ENCODE measurements at regions not wholly inside any gene's neighbourhood (a gene's known extent, or its start where the extent isn't known, plus 50 kb on each side); places are given as distances from the start of the nearest gene placed in this dataset.

DNA sequence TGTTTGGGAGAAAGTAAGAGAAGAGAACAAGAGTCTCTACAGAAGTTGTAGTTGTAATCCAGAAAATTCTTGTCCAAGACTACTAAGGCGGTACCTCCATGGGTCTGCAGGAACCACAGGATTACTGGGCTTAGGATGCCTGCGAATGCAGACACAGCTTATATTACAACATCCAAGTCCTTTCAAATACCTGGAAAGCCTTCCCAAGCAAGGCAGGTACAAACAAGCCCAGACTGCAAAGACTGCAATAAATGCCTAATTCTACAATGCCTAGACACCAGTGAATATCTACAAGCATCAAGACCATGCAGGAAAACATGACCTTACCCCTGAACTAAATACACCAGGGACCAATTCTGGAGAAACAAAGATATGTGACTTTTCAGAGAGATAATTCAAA lies 178.2 kb downstream of the ARL4A start:
- TF ChIP-seq, protein P1, sequence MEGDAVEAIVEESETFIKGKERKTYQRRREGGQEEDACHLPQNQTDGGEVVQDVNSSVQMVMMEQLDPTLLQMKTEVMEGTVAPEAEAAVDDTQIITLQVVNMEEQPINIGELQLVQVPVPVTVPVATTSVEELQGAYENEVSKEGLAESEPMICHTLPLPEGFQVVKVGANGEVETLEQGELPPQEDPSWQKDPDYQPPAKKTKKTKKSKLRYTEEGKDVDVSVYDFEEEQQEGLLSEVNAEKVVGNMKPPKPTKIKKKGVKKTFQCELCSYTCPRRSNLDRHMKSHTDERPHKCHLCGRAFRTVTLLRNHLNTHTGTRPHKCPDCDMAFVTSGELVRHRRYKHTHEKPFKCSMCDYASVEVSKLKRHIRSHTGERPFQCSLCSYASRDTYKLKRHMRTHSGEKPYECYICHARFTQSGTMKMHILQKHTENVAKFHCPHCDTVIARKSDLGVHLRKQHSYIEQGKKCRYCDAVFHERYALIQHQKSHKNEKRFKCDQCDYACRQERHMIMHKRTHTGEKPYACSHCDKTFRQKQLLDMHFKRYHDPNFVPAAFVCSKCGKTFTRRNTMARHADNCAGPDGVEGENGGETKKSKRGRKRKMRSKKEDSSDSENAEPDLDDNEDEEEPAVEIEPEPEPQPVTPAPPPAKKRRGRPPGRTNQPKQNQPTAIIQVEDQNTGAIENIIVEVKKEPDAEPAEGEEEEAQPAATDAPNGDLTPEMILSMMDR (IDR thresholded peaks at IDR 0.05; ENCODE audit: control insufficient read depth, insufficient read depth, low read depth, low read length, missing control alignments) = no peak
- H3K4me3 ChIP-seq (ENCODE audit: control insufficient read depth, low read depth, low read length) = no peak overlapping the region
- no peak for DNase-seq (ENCODE audit: low read depth)

- DNase-seq (ENCODE audit: low read depth) = no peak
- TF ChIP-seq, protein P1 (IDR thresholded peaks at IDR 0.05; ENCODE audit: control insufficient read depth, insufficient read depth, low read depth, low read length, missing control alignments) = no peak
- H3K4me3 ChIP-seq (ENCODE audit: control insufficient read depth, low read depth, low read length) = no peak overlapping the region
These were observed 178.8 kb downstream of the ARL4A start for GRCh38 chr7:12866207-12866606.

GRCh38 chr7:12868027-12868426 lies 180.6 kb downstream of the ARL4A start:
- no peak overlapping the region for H3K4me3 ChIP-seq (ENCODE audit: control insufficient read depth, low read depth, low read length)
- TF ChIP-seq, protein P1 (IDR thresholded peaks at IDR 0.05; ENCODE audit: control insufficient read depth, insufficient read depth, low read depth, low read length, missing control alignments) = no peak
- DNase-seq (ENCODE audit: low read depth) = no peak

DNA sequence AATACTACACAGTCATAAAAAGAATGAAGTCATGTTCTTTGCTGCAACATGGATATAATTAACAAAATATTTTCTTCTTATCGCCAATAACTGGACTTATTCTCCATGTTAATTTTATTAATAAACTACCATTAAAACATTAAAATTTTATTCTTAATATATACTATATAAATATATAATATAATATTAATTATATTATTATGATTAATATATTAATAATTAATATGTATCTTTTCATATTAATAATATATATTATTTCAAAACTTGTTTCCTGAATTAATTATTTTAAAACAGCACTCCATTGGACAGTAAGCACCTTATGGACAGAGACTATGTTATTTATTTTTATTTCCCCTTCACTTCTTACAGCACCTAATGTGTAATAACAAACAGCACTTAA lies 182.8 kb downstream of the ARL4A start:
- TF ChIP-seq, protein P1 (IDR thresholded peaks at IDR 0.05; ENCODE audit: control insufficient read depth, insufficient read depth, low read depth, low read length, missing control alignments) = no peak
- no peak overlapping the region for H3K4me3 ChIP-seq (ENCODE audit: control insufficient read depth, low read depth, low read length)
- DNase-seq (ENCODE audit: low read depth) = no peak

DNA sequence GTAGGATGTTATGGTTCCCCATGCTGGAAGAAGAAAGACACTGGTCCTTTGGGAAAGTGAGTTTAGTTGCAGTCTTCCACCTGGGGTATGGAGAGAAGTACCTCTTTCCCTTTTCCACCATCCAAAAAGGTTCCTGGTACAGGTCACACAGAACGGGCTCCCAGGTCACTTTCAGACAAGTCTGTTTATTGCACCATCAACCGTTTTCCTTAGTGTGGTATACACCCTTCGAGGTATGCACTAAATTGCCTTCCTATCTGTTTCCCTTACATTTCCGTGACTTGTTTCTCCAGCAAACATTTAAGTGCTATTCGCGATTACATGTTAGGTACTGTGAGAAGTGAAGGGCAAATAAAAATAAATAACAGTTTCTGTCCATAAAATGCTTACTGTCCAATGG lies 185.1 kb downstream of the ARL4A start:
- no peak overlapping the region for H3K4me3 ChIP-seq (ENCODE audit: control insufficient read depth, low read depth, low read length)
- DNase-seq (ENCODE audit: low read depth) = no peak
- TF ChIP-seq, protein P1 (IDR thresholded peaks at IDR 0.05; ENCODE audit: control insufficient read depth, insufficient read depth, low read depth, low read length, missing control alignments) = no peak

DNA sequence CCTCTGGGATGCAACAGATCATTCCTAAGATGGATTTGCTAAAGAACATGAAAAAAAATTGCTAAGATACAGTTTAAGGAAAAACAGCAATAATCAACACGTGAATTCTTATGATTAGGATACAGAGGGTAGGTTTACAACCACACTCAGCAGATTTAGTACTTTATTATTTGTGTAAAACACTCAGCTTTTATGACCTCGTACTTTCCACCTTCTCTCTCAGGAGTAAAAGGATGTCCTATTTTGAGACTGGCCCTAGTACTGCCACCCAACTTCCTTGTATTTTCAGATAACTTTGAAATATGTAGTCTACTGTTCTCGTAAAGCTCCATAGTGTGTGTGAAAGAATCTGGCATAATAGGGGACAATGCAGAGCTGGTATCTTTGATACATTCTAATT lies 186.1 kb downstream of the ARL4A start:
- no peak overlapping the region for H3K4me3 ChIP-seq (ENCODE audit: control insufficient read depth, low read depth, low read length)
- DNase-seq (ENCODE audit: low read depth) = no peak
- TF ChIP-seq, protein P1 (IDR thresholded peaks at IDR 0.05; ENCODE audit: control insufficient read depth, insufficient read depth, low read depth, low read length, missing control alignments) = no peak

- no peak for DNase-seq (ENCODE audit: low read depth)
- H3K4me3 ChIP-seq (ENCODE audit: control insufficient read depth, low read depth, low read length) = no peak overlapping the region
- TF ChIP-seq, protein P1 (IDR thresholded peaks at IDR 0.05; ENCODE audit: control insufficient read depth, insufficient read depth, low read depth, low read length, missing control alignments) = no peak
These were observed 191.7 kb downstream of the ARL4A start for GRCh38 chr7:12879139-12879538.

Measured in AG09309 (cell line).